ENCODE measurements at regions not wholly inside any gene's neighbourhood (a gene's known extent, or its start where the extent isn't known, plus 50 kb on each side); places are given as distances from the start of the nearest gene placed in this dataset.

DNA sequence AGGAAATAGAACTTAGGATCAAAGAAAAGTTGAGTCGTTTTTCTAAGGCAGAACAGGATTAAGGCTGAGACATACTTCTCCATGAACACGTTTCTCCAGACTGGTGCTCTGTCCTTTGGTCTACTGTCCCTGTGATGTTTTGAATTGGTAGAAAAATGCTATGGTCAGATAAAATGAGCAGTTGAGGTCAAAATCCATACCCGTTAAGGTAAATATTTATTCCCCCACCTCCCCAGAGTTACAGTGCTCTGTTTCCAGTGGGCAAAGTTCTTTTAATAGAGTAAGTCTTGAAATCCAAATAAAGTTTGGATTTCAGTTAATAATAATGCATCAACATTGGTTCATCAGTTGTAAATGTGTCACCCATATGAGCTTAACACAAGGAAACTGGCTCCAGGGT is 74.5 kb downstream of the PTHLH start:
- Histone ChIP-seq H3K4me2 (ENCODE audit: control insufficient read depth, insufficient read depth) (no peak overlapping the region), H3K4me1 (ENCODE audit: control insufficient read depth, insufficient read depth, low read length) (peaks cover 8% of the 10 kb centered on the region), H4K20me1 (ENCODE audit: control insufficient read depth, insufficient read depth) (no peaks in the 10 kb centered on the region), H3K36me3 (ENCODE audit: control insufficient read depth in 2 of 2, insufficient read depth in 2 of 2, low read length in 1 of 2) (no peaks in the 10 kb centered on the region), H3K9ac (ENCODE audit: control insufficient read depth, insufficient read depth, low read length) (no peak overlapping the region), H3K9me3 (replicated peaks; ENCODE audit: control insufficient read depth, insufficient read depth, low read length) (no peaks in the 10 kb centered on the region), H3K79me2 (ENCODE audit: control insufficient read depth, insufficient read depth, low read length) (no peaks in the 10 kb centered on the region), H3K27me3 (replicated peaks in 1 of 2; ENCODE audit: control insufficient read depth in 2 of 2, insufficient read depth in 2 of 2, low read length in 1 of 2) (no peaks in the 10 kb centered on the region), H3K27ac (ENCODE audit: control insufficient read depth, insufficient read depth) (no peak overlapping the region), H3K4me3 (no peak overlapping the region), H2AFZ (ENCODE audit: control insufficient read depth, low read depth, low read length) (no peak overlapping the region)
- TF ChIP-seq, protein P1, sequence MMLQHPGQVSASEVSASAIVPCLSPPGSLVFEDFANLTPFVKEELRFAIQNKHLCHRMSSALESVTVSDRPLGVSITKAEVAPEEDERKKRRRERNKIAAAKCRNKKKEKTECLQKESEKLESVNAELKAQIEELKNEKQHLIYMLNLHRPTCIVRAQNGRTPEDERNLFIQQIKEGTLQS (IDR thresholded peaks at IDR 0.05; ENCODE audit: borderline replicate concordance, extremely low read depth, low read depth, low read length): no peak
- TF ChIP-seq CHD2 (IDR thresholded peaks at IDR 0.05; ENCODE audit: borderline replicate concordance, low read depth, low read length) (no peak), FOXM1 (IDR thresholded peaks at IDR 0.05; ENCODE audit: low read depth, low read length) (no peak), SIN3A (IDR thresholded peaks at IDR 0.05; ENCODE audit: low read depth, low read length) (no peak), ATF7 (IDR thresholded peaks at IDR 0.05; ENCODE audit: low read depth) (no peak), CREB1 (IDR thresholded peaks at IDR 0.05; ENCODE audit: low read depth) (no peak), BMI1 (IDR thresholded peaks at IDR 0.05; ENCODE audit: borderline replicate concordance) (no peak), STAT1 (conservative IDR thresholded peaks at IDR 0.05) (no peak), NFYA (IDR thresholded peaks at IDR 0.05; ENCODE audit: borderline replicate concordance, low read depth, low read length) (no peak), ASH2L (IDR thresholded peaks at IDR 0.05; ENCODE audit: borderline replicate concordance, low read depth) (no peak), RCOR1 (conservative IDR thresholded peaks at IDR 0.05; ENCODE audit: low read depth, low read length) (no peak)
- TF ChIP-seq, protein P2, sequence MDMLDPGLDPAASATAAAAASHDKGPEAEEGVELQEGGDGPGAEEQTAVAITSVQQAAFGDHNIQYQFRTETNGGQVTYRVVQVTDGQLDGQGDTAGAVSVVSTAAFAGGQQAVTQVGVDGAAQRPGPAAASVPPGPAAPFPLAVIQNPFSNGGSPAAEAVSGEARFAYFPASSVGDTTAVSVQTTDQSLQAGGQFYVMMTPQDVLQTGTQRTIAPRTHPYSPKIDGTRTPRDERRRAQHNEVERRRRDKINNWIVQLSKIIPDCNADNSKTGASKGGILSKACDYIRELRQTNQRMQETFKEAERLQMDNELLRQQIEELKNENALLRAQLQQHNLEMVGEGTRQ (IDR thresholded peaks at IDR 0.05; ENCODE audit: borderline replicate concordance, low read depth, low read length): no peak
- TF ChIP-seq, protein P3, sequence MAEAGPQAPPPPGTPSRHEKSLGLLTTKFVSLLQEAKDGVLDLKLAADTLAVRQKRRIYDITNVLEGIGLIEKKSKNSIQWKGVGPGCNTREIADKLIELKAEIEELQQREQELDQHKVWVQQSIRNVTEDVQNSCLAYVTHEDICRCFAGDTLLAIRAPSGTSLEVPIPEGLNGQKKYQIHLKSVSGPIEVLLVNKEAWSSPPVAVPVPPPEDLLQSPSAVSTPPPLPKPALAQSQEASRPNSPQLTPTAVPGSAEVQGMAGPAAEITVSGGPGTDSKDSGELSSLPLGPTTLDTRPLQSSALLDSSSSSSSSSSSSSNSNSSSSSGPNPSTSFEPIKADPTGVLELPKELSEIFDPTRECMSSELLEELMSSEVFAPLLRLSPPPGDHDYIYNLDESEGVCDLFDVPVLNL (IDR thresholded peaks at IDR 0.05; ENCODE audit: low read depth, low read length): no peak
- TF ChIP-seq, protein P4, sequence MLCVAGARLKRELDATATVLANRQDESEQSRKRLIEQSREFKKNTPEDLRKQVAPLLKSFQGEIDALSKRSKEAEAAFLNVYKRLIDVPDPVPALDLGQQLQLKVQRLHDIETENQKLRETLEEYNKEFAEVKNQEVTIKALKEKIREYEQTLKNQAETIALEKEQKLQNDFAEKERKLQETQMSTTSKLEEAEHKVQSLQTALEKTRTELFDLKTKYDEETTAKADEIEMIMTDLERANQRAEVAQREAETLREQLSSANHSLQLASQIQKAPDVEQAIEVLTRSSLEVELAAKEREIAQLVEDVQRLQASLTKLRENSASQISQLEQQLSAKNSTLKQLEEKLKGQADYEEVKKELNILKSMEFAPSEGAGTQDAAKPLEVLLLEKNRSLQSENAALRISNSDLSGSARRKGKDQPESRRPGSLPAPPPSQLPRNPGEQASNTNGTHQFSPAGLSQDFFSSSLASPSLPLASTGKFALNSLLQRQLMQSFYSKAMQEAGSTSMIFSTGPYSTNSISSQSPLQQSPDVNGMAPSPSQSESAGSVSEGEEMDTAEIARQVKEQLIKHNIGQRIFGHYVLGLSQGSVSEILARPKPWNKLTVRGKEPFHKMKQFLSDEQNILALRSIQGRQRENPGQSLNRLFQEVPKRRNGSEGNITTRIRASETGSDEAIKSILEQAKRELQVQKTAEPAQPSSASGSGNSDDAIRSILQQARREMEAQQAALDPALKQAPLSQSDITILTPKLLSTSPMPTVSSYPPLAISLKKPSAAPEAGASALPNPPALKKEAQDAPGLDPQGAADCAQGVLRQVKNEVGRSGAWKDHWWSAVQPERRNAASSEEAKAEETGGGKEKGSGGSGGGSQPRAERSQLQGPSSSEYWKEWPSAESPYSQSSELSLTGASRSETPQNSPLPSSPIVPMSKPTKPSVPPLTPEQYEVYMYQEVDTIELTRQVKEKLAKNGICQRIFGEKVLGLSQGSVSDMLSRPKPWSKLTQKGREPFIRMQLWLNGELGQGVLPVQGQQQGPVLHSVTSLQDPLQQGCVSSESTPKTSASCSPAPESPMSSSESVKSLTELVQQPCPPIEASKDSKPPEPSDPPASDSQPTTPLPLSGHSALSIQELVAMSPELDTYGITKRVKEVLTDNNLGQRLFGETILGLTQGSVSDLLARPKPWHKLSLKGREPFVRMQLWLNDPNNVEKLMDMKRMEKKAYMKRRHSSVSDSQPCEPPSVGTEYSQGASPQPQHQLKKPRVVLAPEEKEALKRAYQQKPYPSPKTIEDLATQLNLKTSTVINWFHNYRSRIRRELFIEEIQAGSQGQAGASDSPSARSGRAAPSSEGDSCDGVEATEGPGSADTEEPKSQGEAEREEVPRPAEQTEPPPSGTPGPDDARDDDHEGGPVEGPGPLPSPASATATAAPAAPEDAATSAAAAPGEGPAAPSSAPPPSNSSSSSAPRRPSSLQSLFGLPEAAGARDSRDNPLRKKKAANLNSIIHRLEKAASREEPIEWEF (IDR thresholded peaks at IDR 0.05; ENCODE audit: insufficient replicate concordance, low read depth, low read length): no peak
- TF ChIP-seq, protein P5, sequence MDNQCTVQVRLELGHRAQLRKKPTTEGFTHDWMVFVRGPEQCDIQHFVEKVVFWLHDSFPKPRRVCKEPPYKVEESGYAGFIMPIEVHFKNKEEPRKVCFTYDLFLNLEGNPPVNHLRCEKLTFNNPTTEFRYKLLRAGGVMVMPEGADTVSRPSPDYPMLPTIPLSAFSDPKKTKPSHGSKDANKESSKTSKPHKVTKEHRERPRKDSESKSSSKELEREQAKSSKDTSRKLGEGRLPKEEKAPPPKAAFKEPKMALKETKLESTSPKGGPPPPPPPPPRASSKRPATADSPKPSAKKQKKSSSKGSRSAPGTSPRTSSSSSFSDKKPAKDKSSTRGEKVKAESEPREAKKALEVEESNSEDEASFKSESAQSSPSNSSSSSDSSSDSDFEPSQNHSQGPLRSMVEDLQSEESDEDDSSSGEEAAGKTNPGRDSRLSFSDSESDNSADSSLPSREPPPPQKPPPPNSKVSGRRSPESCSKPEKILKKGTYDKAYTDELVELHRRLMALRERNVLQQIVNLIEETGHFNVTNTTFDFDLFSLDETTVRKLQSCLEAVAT (IDR thresholded peaks at IDR 0.05): no peak
- DNase-seq (ENCODE audit: low read depth, low spot score) (no peak), ATAC-seq (no peak), FAIRE-seq (no peak)
- POLR2A ChIA-PET: no interaction called here
- WGBS (ENCODE audit: insufficient coverage, insufficient replicate concordance, low lambda C conversion rate, missing lambda C conversion rate): 70% methylated on average over 3 of the region's 3 CpGs
- CTCF ChIA-PET: no interaction called here
- in situ Hi-C loops (cut with MboI): no loop called here
- RAD21 ChIA-PET (ENCODE audit: unreplicated experiment): interaction anchor here (0.9 to 1.0 kb wide), 2 partner anchors 36 to 43 kb away, joined by 3 to 4 read pairs; no protein-coding TSS in a partner anchor
- BruUV-seq (replicated peaks): no TSS peak
- intact Hi-C loops (cut with micrococcal nuclease; ENCODE audit: unreplicated experiment): no loop called here
- SMC1A ChIA-PET (ENCODE audit: uncharacterized antibody, unreplicated experiment): no interaction called here

All from GM12878 (cell line).